ENCODE measurements at regions not wholly inside any gene's neighbourhood (a gene's known extent, or its start where the extent isn't known, plus 50 kb on each side); places are given as distances from the start of the nearest gene placed in this dataset.

DNA sequence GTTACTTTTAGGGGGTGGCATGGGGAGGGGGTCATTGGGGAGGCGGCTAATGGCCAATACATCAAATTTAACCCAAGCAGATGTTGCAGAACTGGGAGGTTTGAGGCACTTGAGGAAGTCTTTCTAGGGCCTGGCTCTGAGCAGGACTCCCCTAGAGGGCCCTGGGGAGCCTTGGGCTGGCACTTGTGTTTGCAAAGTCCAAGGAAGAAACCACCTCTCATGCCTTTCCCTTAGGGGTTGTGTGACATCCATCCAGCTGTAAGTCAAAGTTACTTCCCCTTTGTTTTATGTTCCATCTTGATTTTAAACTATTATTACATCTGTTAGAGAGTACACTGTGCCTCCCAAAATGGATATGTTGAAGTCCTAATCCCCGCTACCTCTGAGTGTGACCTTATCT, 159.9 kb downstream of the KATNAL1 start (continued):
- TF ChIP-seq ZNF462 (CRISPR knock-in tag; IDR thresholded peaks at IDR 0.05) (no peak), ZNF114 (CRISPR knock-in tag; IDR thresholded peaks at IDR 0.05) (no peak), ETS1 (IDR thresholded peaks at IDR 0.05) (no peak), JUNB (IDR thresholded peaks at IDR 0.05; ENCODE audit: unreplicated experiment) (no peak), CTCF (conservative IDR thresholded peaks at IDR 0.05; ENCODE audit: low read depth in 2 of 2) (no peak)

DNA sequence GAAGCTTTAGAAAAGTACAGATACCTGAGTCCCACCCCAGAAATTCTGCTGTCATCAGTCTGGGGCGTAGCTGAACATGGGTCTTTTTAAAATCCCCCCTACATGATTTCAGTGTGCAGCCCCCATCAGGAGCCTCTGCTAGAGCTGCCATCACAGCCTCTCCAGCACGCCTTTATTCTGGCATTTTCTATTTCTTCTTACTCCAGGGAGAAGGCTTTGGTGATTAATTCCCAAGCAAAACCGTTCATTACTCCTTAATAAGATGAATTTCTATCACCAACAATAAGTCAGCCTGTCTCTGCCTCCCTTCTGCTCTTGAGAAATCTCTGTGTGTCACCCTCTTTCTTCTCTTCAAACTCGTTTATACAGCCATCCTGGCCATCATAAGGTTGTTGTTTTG, 160.3 kb downstream of the KATNAL1 start:
- no peak overlapping the region for H3K4me2 ChIP-seq
- H3K27me3 ChIP-seq (ENCODE audit: insufficient read depth): no peaks in the 10 kb centered on the region
- H3F3A ChIP-seq (replicated peaks; ENCODE audit: low read depth): no peaks in the 10 kb centered on the region
- DNase-seq (ENCODE audit: low spot score): no peak
- H3K4me1 Mint-ChIP-seq: no peaks in the 10 kb centered on the region
- H3K4me1 ChIP-seq (ENCODE audit: insufficient read depth): no peaks in the 10 kb centered on the region
- no peaks in the 10 kb centered on the region for H4K20me1 ChIP-seq (replicated peaks; ENCODE audit: insufficient read depth)
- H3K27me3 Mint-ChIP-seq (ENCODE audit: insufficient read depth, low read depth, poor library complexity): peaks cover 2% of the 10 kb centered on the region
- H3K36me3 ChIP-seq (ENCODE audit: insufficient read depth): no peaks in the 10 kb centered on the region
- no peak for ATAC-seq
- no peak overlapping the region for H2AFZ ChIP-seq
- no peaks in the 10 kb centered on the region; the same call in 2 of the 3 replicates for H3K9me3 Mint-ChIP-seq
- no peaks in the 10 kb centered on the region for H3K36me3 Mint-ChIP-seq (ENCODE audit: low read depth)
- no peak overlapping the region for H3K27ac ChIP-seq (ENCODE audit: low read depth)
- H3K79me2 ChIP-seq (replicated peaks; ENCODE audit: insufficient read depth): no peaks in the 10 kb centered on the region
- no peak overlapping the region for H3K4me3 Mint-ChIP-seq
- no peaks in the 10 kb centered on the region; the same call in 1 of the 2 replicates for H3K9me2 ChIP-seq (ENCODE audit: insufficient read depth)
- H3K4me3 ChIP-seq: no peak overlapping the region
- H3K27ac Mint-ChIP-seq: no peak overlapping the region
- TF ChIP-seq ZNF462 (CRISPR knock-in tag; IDR thresholded peaks at IDR 0.05) (no peak), CREB1 (CRISPR knock-in tag; IDR thresholded peaks at IDR 0.05; ENCODE audit: low read depth) (no peak), STAT1 (IDR thresholded peaks at IDR 0.05; ENCODE audit: unreplicated experiment) (no peak)

All from GM23338 (cell line).